A549 (cell line): ENCODE measurements at regions not wholly inside any gene's neighbourhood (a gene's known extent, or its start where the extent isn't known, plus 50 kb on each side); places are given as distances from the start of the nearest gene placed in this dataset.
A peak's percentile ranks its signal among the peaks of the same experiment; 100 is the strongest.

Experiments used
- ATAC-seq, 2 experiments: fragments of 200-7000 bp in 1 of 2; fragments of >200 bp in 1 of 2; cut with Nextera tagmentation in 1 of 2; cut with Tn5 transposase in 1 of 2; 3 replicates each; pipeline versions ENCODE4 v1.8.0 to v1.9.1; 2018 to 2020; ENCODE audit warnings: mild to moderate bottlenecking in 1 of 2, moderate library complexity in 1 of 2
- CTCF ChIA-PET: fragments of 300-600 bp; sonication (Branson Sonifier 250); formaldehyde crosslinking; extraction: SDS; loops from one replicate; lab custom pipeline; 2021; ENCODE audit warnings: antibody characterized with exemption, inconsistent platforms; lab: Yijun Ruan, JAX
- POLR2A ChIA-PET: fragments of 350-600 bp; formaldehyde crosslinking; extraction: SDS; loops from one replicate; lab custom pipeline; 2021; ENCODE audit warnings: antibody characterized with exemption, inconsistent platforms; lab: Yijun Ruan, JAX
- DNase-seq, 2 experiments: peaks; one replicate each; pipeline versions ENCODE4 v3.0.0 to v3.0.0-alpha.2; 2011 to 2016; ENCODE audit warnings: low read depth in 1 of 2, low spot score in 1 of 2
- FAIRE-seq: peaks from 2 replicates; lab custom pipeline; 2011; peaks lifted over from hg19 to GRCh38; lab: Jason Lieb, UNC
- H3K27ac ChIP-seq, 2 experiments: fragments of >200 bp; sonication (Bioruptor Twin); formaldehyde crosslinking; 3 replicates each; pipeline ENCODE4 v1.5.1; 2016 to 2017
- H3K4me1 ChIP-seq: fragments of >200 bp; sonication (Bioruptor Twin); formaldehyde crosslinking; 3 replicates; pipeline ENCODE4 v1.6.1; 2016
- H3K4me2 ChIP-seq: fragments of >200 bp; sonication (Bioruptor Twin); formaldehyde crosslinking; 3 replicates; pipeline ENCODE4 v1.6.1; 2016
- H3K4me3 ChIP-seq: fragments of >200 bp; sonication (Bioruptor Twin); formaldehyde crosslinking; 3 replicates; pipeline ENCODE4 v1.5.1; 2016
- H3K9me3 ChIP-seq: fragments of >200 bp; sonication (Bioruptor Twin); formaldehyde crosslinking; 3 replicates; pipeline ENCODE4 v1.6.1; 2016
- BHLHE40 ChIP-seq: IDR thresholded peaks from 2 replicates; pipeline ENCODE4 v1.6.1; 2012; ENCODE audit warnings: low read depth, low read length, inconsistent platforms
- CBX8 ChIP-seq: fragments of 200-600 bp; sonication (generic); IDR thresholded peaks from 2 replicates; pipeline ENCODE4 v1.6.1; 2016
- EHMT2 ChIP-seq: fragments of 200-600 bp; sonication (generic); IDR thresholded peaks from 2 replicates; pipeline ENCODE4 v1.6.1; 2016; ENCODE audit warnings: antibody characterized with exemption, low read depth, mild to moderate bottlenecking, moderate library complexity
- FOSB ChIP-seq: fragments of 250-450 bp; sonication (Bioruptor Pico); IDR thresholded peaks from 2 replicates; pipeline ENCODE4 v1.5.0; 2020; ENCODE audit warnings: mild to moderate bottlenecking, moderate library complexity
- FOSL2 ChIP-seq, 2 experiments: fragments of 450-650 bp in 1 of 2; fragments of >200 bp in 1 of 2; sonication (Bioruptor Twin) in 1 of 2; formaldehyde crosslinking; IDR thresholded peaks; 2 replicates each; pipeline versions ENCODE4 v1.5.0 to v1.6.1; 2016 to 2020; ENCODE audit warnings: mild to moderate bottlenecking in 1 of 2, moderate library complexity in 1 of 2
- HDAC2 ChIP-seq: fragments of 200-600 bp; sonication (generic); IDR thresholded peaks from 2 replicates; pipeline ENCODE4 v1.6.1; 2016
- JUN ChIP-seq, 2 experiments: fragments of >200 bp; sonication (Bioruptor Twin); formaldehyde crosslinking; IDR thresholded peaks; 2 replicates in 1 of 2; 3 replicates in 1 of 2; pipeline ENCODE4 v1.6.1; 2016 to 2017
- JUNB ChIP-seq: fragments of >200 bp; sonication (Bioruptor Twin); formaldehyde crosslinking; IDR thresholded peaks from 2 replicates; pipeline ENCODE4 v1.6.1; 2016
- KDM1A ChIP-seq: fragments of 200-600 bp; sonication (generic); IDR thresholded peaks from 2 replicates; pipeline ENCODE4 v1.6.1; 2016; ENCODE audit warnings: low read depth, mild to moderate bottlenecking
- MAZ ChIP-seq: fragments of 150-350 bp; IDR thresholded peaks from 2 replicates; pipeline ENCODE4 v1.6.1; 2014; ENCODE audit warnings: antibody characterized with exemption, low read depth, low read length, borderline replicate concordance
- NFE2L2 ChIP-seq: fragments of 150-350 bp; conservative IDR thresholded peaks from 2 replicates; pipeline ENCODE4 v1.6.1; 2014; ENCODE audit warnings: low read length
- NPAS2 ChIP-seq: fragments of 250-450 bp; sonication (Bioruptor Pico); IDR thresholded peaks from 2 replicates; pipeline ENCODE4 v1.8.0; 2022; ENCODE audit warnings: mild to moderate bottlenecking, moderate library complexity, borderline replicate concordance
- PHF8 ChIP-seq: fragments of 200-600 bp; sonication (generic); IDR thresholded peaks from 2 replicates; pipeline ENCODE4 v1.6.1; 2016; ENCODE audit warnings: low read depth, mild to moderate bottlenecking, antibody characterized with exemption, moderate library complexity, borderline replicate concordance
- SMC3 ChIP-seq: fragments of >200 bp; sonication (Bioruptor Twin); formaldehyde crosslinking; IDR thresholded peaks from 3 replicates; pipeline ENCODE4 v1.6.1; 2018; ENCODE audit warnings: inconsistent platforms
- TP53 ChIP-seq: fragments of 250-450 bp; sonication (Bioruptor Pico); IDR thresholded peaks from 2 replicates; pipeline ENCODE4 v1.5.0; 2021; ENCODE audit warnings: mild to moderate bottlenecking, moderate library complexity
- ZNF302 ChIP-seq: fragments of 250-450 bp; sonication (Bioruptor Pico); IDR thresholded peaks from 2 replicates; pipeline ENCODE4 v1.9.0; 2021; ENCODE audit warnings: inconsistent platforms, mild to moderate bottlenecking, moderate library complexity
- WGBS: methylation state at CpG from one replicate; pipeline ENCODE4 v1.1.6; 2017; ENCODE audit errors: missing lambda C conversion rate; 5-methylcytosine and 5-hydroxymethylcytosine counted together
- TF ChIP-seq, protein P1 (sequence below): fragments of >200 bp; sonication (Bioruptor Twin); formaldehyde crosslinking; IDR thresholded peaks from 2 replicates; pipeline ENCODE4 v1.6.1; 2016
- TF ChIP-seq, protein P2 (sequence below): fragments of 150-350 bp; IDR thresholded peaks from 2 replicates; pipeline ENCODE4 v1.6.1; 2014; ENCODE audit warnings: low read depth, mild to moderate bottlenecking, low read length
- TF ChIP-seq, protein P3 (sequence below): fragments of >200 bp; sonication (Bioruptor Twin); formaldehyde crosslinking; IDR thresholded peaks from 3 replicates; pipeline ENCODE4 v1.5.1; 2016
- TF ChIP-seq, protein P4 (sequence below): IDR thresholded peaks from 2 replicates; pipeline ENCODE4 v1.6.1; 2012; ENCODE audit warnings: low read depth, borderline replicate concordance
- TF ChIP-seq, protein P5 (sequence below): fragments of 250-450 bp; sonication (Bioruptor Pico); IDR thresholded peaks from 2 replicates; pipeline ENCODE4 v1.5.0; 2020; ENCODE audit warnings: low read depth, mild to moderate bottlenecking, moderate library complexity

DNA sequence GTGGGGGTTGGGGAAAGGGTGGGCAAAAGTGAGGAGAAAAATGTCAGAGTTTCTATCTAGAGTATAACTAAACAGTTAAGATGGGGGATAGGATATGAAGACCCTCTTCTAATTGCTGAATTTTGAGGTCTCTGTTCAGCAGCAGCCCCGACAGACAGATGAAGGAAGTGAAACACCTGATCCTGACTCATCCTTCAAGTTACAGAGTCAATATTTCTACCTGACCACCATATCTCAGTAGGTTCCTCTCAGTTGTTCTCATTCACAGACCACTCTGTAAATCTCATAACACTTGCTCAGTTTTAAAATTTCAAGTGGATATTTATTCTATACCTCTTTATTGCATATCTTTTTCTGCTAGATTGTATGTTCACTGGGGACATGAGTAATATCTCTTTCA lies 69.5 kb downstream of the CCDC54 start:
- TF ChIP-seq SMC3 (no peak), FOSB (CRISPR knock-in tag) (no peak), NPAS2 (no peak), CBX8 (no peak), JUN (IDR thresholded peaks at IDR 0.05) (no peak), JUNB (no peak), HDAC2 (no peak), BHLHE40 (no peak), MAZ (no peak)
- TF ChIP-seq, protein P1, sequence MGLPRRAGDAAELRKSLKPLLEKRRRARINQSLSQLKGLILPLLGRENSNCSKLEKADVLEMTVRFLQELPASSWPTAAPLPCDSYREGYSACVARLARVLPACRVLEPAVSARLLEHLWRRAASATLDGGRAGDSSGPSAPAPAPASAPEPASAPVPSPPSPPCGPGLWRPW: no peak
- TF ChIP-seq, protein P2, sequence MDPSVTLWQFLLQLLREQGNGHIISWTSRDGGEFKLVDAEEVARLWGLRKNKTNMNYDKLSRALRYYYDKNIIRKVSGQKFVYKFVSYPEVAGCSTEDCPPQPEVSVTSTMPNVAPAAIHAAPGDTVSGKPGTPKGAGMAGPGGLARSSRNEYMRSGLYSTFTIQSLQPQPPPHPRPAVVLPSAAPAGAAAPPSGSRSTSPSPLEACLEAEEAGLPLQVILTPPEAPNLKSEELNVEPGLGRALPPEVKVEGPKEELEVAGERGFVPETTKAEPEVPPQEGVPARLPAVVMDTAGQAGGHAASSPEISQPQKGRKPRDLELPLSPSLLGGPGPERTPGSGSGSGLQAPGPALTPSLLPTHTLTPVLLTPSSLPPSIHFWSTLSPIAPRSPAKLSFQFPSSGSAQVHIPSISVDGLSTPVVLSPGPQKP: no peak
- TF ChIP-seq, protein P3, sequence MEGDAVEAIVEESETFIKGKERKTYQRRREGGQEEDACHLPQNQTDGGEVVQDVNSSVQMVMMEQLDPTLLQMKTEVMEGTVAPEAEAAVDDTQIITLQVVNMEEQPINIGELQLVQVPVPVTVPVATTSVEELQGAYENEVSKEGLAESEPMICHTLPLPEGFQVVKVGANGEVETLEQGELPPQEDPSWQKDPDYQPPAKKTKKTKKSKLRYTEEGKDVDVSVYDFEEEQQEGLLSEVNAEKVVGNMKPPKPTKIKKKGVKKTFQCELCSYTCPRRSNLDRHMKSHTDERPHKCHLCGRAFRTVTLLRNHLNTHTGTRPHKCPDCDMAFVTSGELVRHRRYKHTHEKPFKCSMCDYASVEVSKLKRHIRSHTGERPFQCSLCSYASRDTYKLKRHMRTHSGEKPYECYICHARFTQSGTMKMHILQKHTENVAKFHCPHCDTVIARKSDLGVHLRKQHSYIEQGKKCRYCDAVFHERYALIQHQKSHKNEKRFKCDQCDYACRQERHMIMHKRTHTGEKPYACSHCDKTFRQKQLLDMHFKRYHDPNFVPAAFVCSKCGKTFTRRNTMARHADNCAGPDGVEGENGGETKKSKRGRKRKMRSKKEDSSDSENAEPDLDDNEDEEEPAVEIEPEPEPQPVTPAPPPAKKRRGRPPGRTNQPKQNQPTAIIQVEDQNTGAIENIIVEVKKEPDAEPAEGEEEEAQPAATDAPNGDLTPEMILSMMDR: no peak
- Histone ChIP-seq H3K4me1 (no peaks in the 10 kb centered on the region), H3K27ac (no peak overlapping the region), H3K4me3 (no peak overlapping the region), H3K9me3 (no peaks in the 10 kb centered on the region), H3K4me2 (no peak overlapping the region)
- FAIRE-seq: no peak
- no peak for DNase-seq
- ChIA-PET POLR2A (no interaction called here), CTCF (no interaction called here)
- no peak for ATAC-seq
- WGBS: 38% methylated on average over 1 of the region's 1 CpG

DNA sequence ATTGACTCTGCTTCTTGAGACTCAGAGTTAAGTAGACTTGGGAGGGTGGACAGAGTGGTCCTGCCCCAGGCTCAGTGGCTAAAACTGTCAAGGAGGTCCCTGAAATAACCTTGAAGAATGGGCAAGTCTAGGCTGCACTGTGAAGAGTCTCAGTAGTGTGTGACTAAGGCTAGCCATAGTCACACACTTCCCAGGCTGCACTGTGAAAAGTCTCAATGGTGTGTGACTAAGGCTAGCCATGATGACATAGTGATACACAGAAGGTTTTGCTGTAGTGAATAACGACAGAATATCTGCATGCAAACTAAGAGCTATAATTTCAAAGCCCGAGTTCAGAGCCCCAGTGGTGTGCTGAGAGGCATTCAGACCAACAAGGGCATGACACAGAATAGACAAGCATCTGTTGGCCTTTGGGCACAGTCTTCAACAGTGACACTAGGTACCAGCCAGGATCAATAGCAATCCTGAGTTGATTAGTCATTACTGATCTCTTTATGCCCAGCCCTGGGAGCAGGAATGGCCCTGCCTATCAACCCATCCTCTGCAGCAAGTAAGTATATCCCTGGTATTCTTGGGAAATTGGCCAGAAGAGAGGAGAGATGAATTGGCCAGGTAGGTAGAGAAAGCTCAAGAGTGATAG lies 72.4 kb upstream of the BBX start:
- FAIRE-seq (no peak), ATAC-seq (peak; percentile 32 to 71; a peak in 3 of 6 replicates), DNase-seq (no peak)
- ChIA-PET POLR2A (no interaction called here), CTCF (no interaction called here)
- Histone ChIP-seq H3K4me2 (no peak overlapping the region), H3K4me3 (no peak overlapping the region), H3K4me1 (no peaks in the 10 kb centered on the region), H3K27ac (no peak overlapping the region), H3K9me3 (no peaks in the 10 kb centered on the region)
- 9% methylated on average over 2 of the region's 2 CpGs for WGBS
- TF ChIP-seq, protein P4, sequence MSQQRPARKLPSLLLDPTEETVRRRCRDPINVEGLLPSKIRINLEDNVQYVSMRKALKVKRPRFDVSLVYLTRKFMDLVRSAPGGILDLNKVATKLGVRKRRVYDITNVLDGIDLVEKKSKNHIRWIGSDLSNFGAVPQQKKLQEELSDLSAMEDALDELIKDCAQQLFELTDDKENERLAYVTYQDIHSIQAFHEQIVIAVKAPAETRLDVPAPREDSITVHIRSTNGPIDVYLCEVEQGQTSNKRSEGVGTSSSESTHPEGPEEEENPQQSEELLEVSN: no peak
- TF ChIP-seq KDM1A: no peak
- TF ChIP-seq EHMT2: no peak
- TF ChIP-seq TP53 (CRISPR knock-in tag): no peak
- no peak for TF ChIP-seq NFE2L2

DNA sequence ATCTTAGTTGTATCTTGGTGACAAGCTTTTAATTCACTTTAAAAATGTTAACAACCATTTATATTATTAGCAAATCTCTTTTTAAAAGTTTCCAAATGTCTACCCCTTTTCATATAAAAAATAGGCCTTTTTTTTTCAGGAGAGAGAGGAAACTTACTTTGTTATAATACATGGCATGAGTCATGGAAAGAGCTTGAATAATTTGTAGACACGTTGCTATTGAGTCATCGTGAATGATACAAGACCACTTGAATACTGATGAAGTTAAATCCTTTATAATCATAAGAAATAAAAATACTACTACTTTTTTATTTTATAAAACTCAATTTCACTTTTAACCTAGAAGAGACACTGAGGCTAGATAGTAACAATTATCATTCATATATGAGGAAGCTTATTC lies 70.3 kb upstream of the BBX start:
- ChIA-PET POLR2A (interaction anchor here (1.1 kb wide), 1 partner anchor 23 kb away, joined by 4 read pairs; no protein-coding TSS in a partner anchor), CTCF (interaction anchor here (1.0 to 2.6 kb wide), 3 partner anchors 22 to 216 kb away, joined by 3 to 7 read pairs (median 3); no protein-coding TSS in a partner anchor)
- no peak overlapping the region for H3K4me2 ChIP-seq
- DNase-seq (no peak), FAIRE-seq (no peak), ATAC-seq (no peak)
- no peak overlapping the region for H3K4me3 ChIP-seq
- no peaks in the 10 kb centered on the region for H3K4me1 ChIP-seq
- TF ChIP-seq, protein P5, sequence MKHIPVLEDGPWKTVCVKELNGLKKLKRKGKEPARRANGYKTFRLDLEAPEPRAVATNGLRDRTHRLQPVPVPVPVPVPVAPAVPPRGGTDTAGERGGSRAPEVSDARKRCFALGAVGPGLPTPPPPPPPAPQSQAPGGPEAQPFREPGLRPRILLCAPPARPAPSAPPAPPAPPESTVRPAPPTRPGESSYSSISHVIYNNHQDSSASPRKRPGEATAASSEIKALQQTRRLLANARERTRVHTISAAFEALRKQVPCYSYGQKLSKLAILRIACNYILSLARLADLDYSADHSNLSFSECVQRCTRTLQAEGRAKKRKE (CRISPR knock-in tag): no peak
- TF ChIP-seq FOSL2 (IDR thresholded peaks at IDR 0.05) (no peak), FOSL2 (CRISPR knock-in tag; IDR thresholded peaks at IDR 0.05) (peak; percentile 36; the same call in 1 of the 2 replicates), TP53 (CRISPR knock-in tag) (no peak), NFE2L2 (no peak), PHF8 (no peak), ZNF302 (no peak)
- TF ChIP-seq, protein P3: no peak
- no peaks in the 10 kb centered on the region for H3K9me3 ChIP-seq
- H3K27ac ChIP-seq: no peak overlapping the region
- WGBS: 30% methylated on average over 2 of the region's 2 CpGs
